Gastrocnemius medialis (tissue), 4 donors: ENCODE measurements at regions not wholly inside any gene's neighbourhood (a gene's known extent, or its start where the extent isn't known, plus 50 kb on each side); places are given as distances from the start of the nearest gene placed in this dataset.

Experiments used
- ATAC-seq, 2 donors: fragments of 150-250 bp; one replicate each; pipeline ENCODE4 v1.9.1; 2016
- DNase-seq, 2 donors: peaks; one replicate each; pipeline ENCODE4 v3.0.0-alpha.2; 2019
- H3K27ac ChIP-seq, 4 donors: fragments of 200-600 bp; sonication (generic); 1 replicate in 1 of 4; 2 replicates in 3 of 4; pipeline ENCODE4 v1.5.1; 2016 to 2018; ENCODE audit warnings: mild to moderate bottlenecking in 2 of 4, moderate library complexity in 1 of 4
- H3K27me3 ChIP-seq, 3 donors: fragments of 200-600 bp; sonication (generic) in 2 of 3; 1 replicate in 1 of 3; 2 replicates in 2 of 3; pipeline versions ENCODE4 v1.5.1 to v1.6.0; 2016 to 2019; ENCODE audit warnings: mild to moderate bottlenecking in 1 of 3, moderate library complexity in 1 of 3
- H3K36me3 ChIP-seq, 2 donors: fragments of 200-600 bp; sonication (generic) in 1 of 2; one replicate each; pipeline ENCODE4 v1.5.1; 2017 to 2018
- H3K4me1 ChIP-seq, 2 donors: fragments of 200-600 bp; sonication (generic) in 1 of 2; one replicate each; pipeline ENCODE4 v1.5.1; 2016 to 2017; ENCODE audit warnings: mild to moderate bottlenecking in 2 of 2
- H3K4me3 ChIP-seq, 4 donors: fragments of 200-600 bp; sonication (generic) in 3 of 4; 1 replicate in 1 of 4; 2 replicates in 3 of 4; pipeline ENCODE4 v1.5.1; 2016 to 2019; ENCODE audit warnings: mild to moderate bottlenecking in 2 of 4
- H3K9me3 ChIP-seq, 3 donors: fragments of 200-600 bp; sonication (generic) in 2 of 3; 1 replicate in 1 of 3; 2 replicates in 2 of 3; pipeline ENCODE4 v1.5.1; 2016 to 2019
- CTCF ChIP-seq, 5 experiments: fragments of 450-650 bp in 3 of 5; fragments of 200-600 bp in 2 of 5; sonication (generic) in 2 of 5; IDR thresholded peaks in 4 of 5; conservative IDR thresholded peaks in 1 of 5; 1 replicate in 4 of 5; 2 replicates in 1 of 5; pipeline ENCODE4 v1.5.1; 2016 to 2019; ENCODE audit warnings: antibody characterized with exemption in 5 of 5, mild to moderate bottlenecking in 3 of 5, moderate library complexity in 3 of 5
- POLR2A ChIP-seq, 2 donors: fragments of 450-650 bp; IDR thresholded peaks; one replicate each; pipeline ENCODE4 v1.6.1; 2017; ENCODE audit warnings: antibody characterized with exemption in 2 of 2, mild to moderate bottlenecking in 2 of 2, moderate library complexity in 2 of 2
- in situ Hi-C, 4 donors: fragments of 200-750 bp; cut with MboI; loops; one replicate each; pipeline versions ENCODE4 v1.15.0 to v1.8.0; 2017; ENCODE audit warnings: low sequenced_read_pairs in 4 of 4
- intact Hi-C: fragments of 100-400 bp; cut with DNase I; formaldehyde crosslinking; loops from one replicate; pipeline ENCODE4 v1.15.1; 2023; ENCODE audit warnings: low total_unique reads

GRCh38 chr1:172717722-172718465 is 59.0 kb downstream of the FASLG start:
- H3K4me3 ChIP-seq = no peak overlapping the region
- ATAC-seq (no peak), DNase-seq (no peak)
- no peak for TF ChIP-seq CTCF (IDR thresholded peaks at IDR 0.05 in 4 of 5, conservative IDR thresholded peaks at IDR 0.05 in 1 of 5)
- TF ChIP-seq POLR2A (IDR thresholded peaks at IDR 0.05) = no peak
- no peaks in the 10 kb centered on the region for H3K9me3 ChIP-seq
- H3K27ac ChIP-seq = no peak overlapping the region
- H3K27me3 ChIP-seq = no peaks in the 10 kb centered on the region
- intact Hi-C loops (loop anchor here (5.0 kb wide), 1 partner anchor 111 kb away; no protein-coding TSS in a partner anchor), in situ Hi-C loops (loop anchor here in 1 of 4 donors (25.0 kb wide), 1 partner anchor 256 kb away; no protein-coding TSS in a partner anchor)
- H3K36me3 ChIP-seq = no peaks in the 10 kb centered on the region
- H3K4me1 ChIP-seq = no peaks in the 10 kb centered on the region

- in situ Hi-C loops = loop anchor here in 1 of 4 donors (25.0 kb wide), 1 partner anchor 257 kb away; no protein-coding TSS in a partner anchor
Observed at GRCh38 chr1:172719066-172719627, 60.2 kb downstream of the FASLG start.

GRCh38 chr1:172719694-172720138 is 60.8 kb downstream of the FASLG start:
- Histone ChIP-seq H3K4me3 (no peak overlapping the region), H3K27ac (no peak overlapping the region), H3K36me3 (no peaks in the 10 kb centered on the region), H3K27me3 (no peaks in the 10 kb centered on the region), H3K4me1 (no peaks in the 10 kb centered on the region), H3K9me3 (no peaks in the 10 kb centered on the region)
- DNase-seq (no peak), ATAC-seq (no peak)
- in situ Hi-C loops (loop anchor here in 1 of 4 donors (25.0 kb wide), 1 partner anchor 257 kb away; no protein-coding TSS in a partner anchor), intact Hi-C loops (loop anchor here (5.0 kb wide), 1 partner anchor 112 kb away; no protein-coding TSS in a partner anchor)
- TF ChIP-seq POLR2A (IDR thresholded peaks at IDR 0.05) (no peak), CTCF (IDR thresholded peaks at IDR 0.05 in 4 of 5, conservative IDR thresholded peaks at IDR 0.05 in 1 of 5) (peak in 3 of 5 experiments; percentile 42 to 48 (median 46))

More at GRCh38 chr1:172719066-172719627, 60.2 kb downstream of the FASLG start:
- Histone ChIP-seq H3K27ac (no peak overlapping the region), H3K36me3 (no peaks in the 10 kb centered on the region), H3K4me1 (no peaks in the 10 kb centered on the region), H3K9me3 (no peaks in the 10 kb centered on the region), H3K27me3 (no peaks in the 10 kb centered on the region), H3K4me3 (no peak overlapping the region)
- ATAC-seq (no peak), DNase-seq (no peak)
- intact Hi-C loops = loop anchor here (5.0 kb wide), 1 partner anchor 112 kb away; no protein-coding TSS in a partner anchor
- TF ChIP-seq CTCF (IDR thresholded peaks at IDR 0.05 in 4 of 5, conservative IDR thresholded peaks at IDR 0.05 in 1 of 5) (no peak), POLR2A (IDR thresholded peaks at IDR 0.05) (no peak)

- H3K4me1 ChIP-seq = no peaks in the 10 kb centered on the region
- TF ChIP-seq CTCF (IDR thresholded peaks at IDR 0.05 in 4 of 5, conservative IDR thresholded peaks at IDR 0.05 in 1 of 5) (no peak), POLR2A (IDR thresholded peaks at IDR 0.05) (no peak)
- H3K4me3 ChIP-seq = no peak overlapping the region
- no peak for DNase-seq
- no peaks in the 10 kb centered on the region for H3K9me3 ChIP-seq
- in situ Hi-C loops (loop anchor here in 1 of 4 donors (25.0 kb wide), 1 partner anchor 258 kb away; no protein-coding TSS in a partner anchor), intact Hi-C loops (no loop called here)
- no peak for ATAC-seq
- no peak overlapping the region for H3K27ac ChIP-seq
- no peaks in the 10 kb centered on the region for H3K36me3 ChIP-seq
- H3K27me3 ChIP-seq = no peaks in the 10 kb centered on the region
Observed at GRCh38 chr1:172720339-172720738, 61.4 kb downstream of the FASLG start.
